Panc1 (cell line): ENCODE measurements at regions not wholly inside any gene's neighbourhood (a gene's known extent, or its start where the extent isn't known, plus 50 kb on each side); places are given as distances from the start of the nearest gene placed in this dataset.

Experiments
- ATAC-seq: fragments of 200-7000 bp; cut with Tn5 transposase; 2 replicates; pipeline ENCODE4 v1.9.1; 2020; ENCODE audit warnings: mild to moderate bottlenecking, moderate library complexity
- BruUV-seq: library from RNA; stranded (reverse); fragments of 400-500 nt; replicated peaks from 2 replicates; lab custom pipeline; 2021; lab: Mats Ljungman, UMichigan
- CTCF ChIA-PET: fragments of 300-600 bp; sonication (Branson Sonifier 250); formaldehyde crosslinking; loops from one replicate; lab custom pipeline; 2022; ENCODE audit warnings: antibody characterized with exemption; lab: Charles Lee
- POLR2A ChIA-PET: fragments of 300-600 bp; sonication (Branson Sonifier 250); formaldehyde crosslinking; loops from one replicate; lab custom pipeline; 2022; ENCODE audit warnings: antibody characterized with exemption; lab: Charles Lee
- DNase-seq: peaks from one replicate; pipeline ENCODE4 v3.0.0-alpha.2; 2010; ENCODE audit warnings: low read depth, low spot score
- H3K27ac ChIP-seq: 2 replicates; pipeline ENCODE4 v1.5.1; 2011; ENCODE audit warnings: mild to moderate bottlenecking, low read length, inconsistent platforms
- H3K27me3 ChIP-seq: fragments of 200-500 bp; sonication (Bioruptor generic); 2 replicates; pipeline ENCODE4 v1.6.0; 2014; ENCODE audit warnings: low read length, inconsistent platforms; ENCODE audit not compliant: control insufficient read depth, insufficient read depth
- H3K36me3 ChIP-seq: fragments of 200-500 bp; sonication (Bioruptor generic); 2 replicates; pipeline ENCODE4 v1.5.1; 2014; ENCODE audit warnings: inconsistent platforms, mild to moderate bottlenecking, low read length, moderate library complexity; ENCODE audit not compliant: control insufficient read depth, insufficient read depth
- H3K4me1 ChIP-seq: 2 replicates; pipeline ENCODE4 v1.5.1; 2011; ENCODE audit warnings: inconsistent platforms, mild to moderate bottlenecking, low read length, moderate library complexity; ENCODE audit not compliant: control insufficient read depth, insufficient read depth
- H3K4me3 ChIP-seq, 2 experiments: 2 replicates each; pipeline ENCODE4 v1.5.1; 2011 to 2012; ENCODE audit warnings: low read depth in 2 of 2, low read length in 2 of 2, mild to moderate bottlenecking in 2 of 2, inconsistent platforms in 1 of 2, moderate library complexity in 1 of 2
- H3K9me3 ChIP-seq: fragments of 200-500 bp; sonication (Bioruptor generic); 2 replicates; pipeline ENCODE4 v1.5.1; 2014; ENCODE audit warnings: low read depth, mild to moderate bottlenecking, inconsistent platforms, low read length, moderate library complexity; ENCODE audit not compliant: control insufficient read depth, insufficient read depth
- POLR2AphosphoS5 ChIP-seq: IDR thresholded peaks from 2 replicates; pipeline ENCODE4 v1.6.1; 2012; ENCODE audit warnings: mild to moderate bottlenecking, low read depth, low read length, moderate library complexity
- REST ChIP-seq, 2 experiments: IDR thresholded peaks; 2 replicates each; pipeline ENCODE4 v1.6.1; 2011 to 2012; ENCODE audit warnings: low read depth in 2 of 2, control low read depth in 1 of 2, low read length in 1 of 2, mild to moderate bottlenecking in 1 of 2, moderate library complexity in 1 of 2; ENCODE audit not compliant: insufficient read depth in 1 of 2
- SIN3A ChIP-seq: IDR thresholded peaks from 2 replicates; pipeline ENCODE4 v1.6.1; 2012; ENCODE audit warnings: low read depth, mild to moderate bottlenecking, low read length, moderate library complexity, borderline replicate concordance; ENCODE audit not compliant: insufficient read depth
- TCF7L2 ChIP-seq: IDR thresholded peaks from 2 replicates; pipeline ENCODE4 v1.6.1; 2011; ENCODE audit warnings: mild to moderate bottlenecking, low read depth, low read length, inconsistent platforms
- in situ Hi-C: cut with HindIII; loops from 2 replicates; pipeline ENCODE4 v1.10.0; 2016; ENCODE audit warnings: low sequenced_read_pairs, low pct_unique_long_range_greater_than_20kb
- intact Hi-C: fragments of 100-400 bp; cut with micrococcal nuclease; formaldehyde crosslinking; loops from one replicate; pipeline ENCODE4 v1.10.0; 2022; ENCODE audit not compliant: unreplicated experiment
- TF ChIP-seq, protein P1 (sequence below): fragments of 450-650 bp; IDR thresholded peaks from 2 replicates; pipeline ENCODE4 v1.5.1; 2017; ENCODE audit warnings: mild to moderate bottlenecking

DNA sequence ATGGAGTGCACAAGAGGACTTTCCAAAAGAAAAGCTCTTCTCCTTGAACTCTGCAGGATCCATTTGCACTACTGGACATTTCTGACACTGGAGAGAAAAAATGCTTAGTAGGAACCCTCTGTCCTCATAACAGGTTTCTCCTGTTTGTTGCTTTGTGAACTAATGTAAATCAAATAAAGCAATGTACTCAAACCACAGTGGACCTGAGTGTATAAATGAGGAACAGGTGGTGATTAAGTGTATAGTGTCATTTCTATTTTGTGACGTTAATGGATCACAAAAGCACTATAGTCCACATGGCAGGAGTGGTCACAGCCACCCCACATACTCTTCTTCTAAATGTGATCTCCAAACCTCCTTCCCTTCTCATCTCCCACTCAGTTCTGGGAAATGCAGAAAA, 268.4 kb upstream of the DUSP10 start:
- intact Hi-C loops = no loop called here
- H3K36me3 ChIP-seq = no peaks in the 10 kb centered on the region
- H3K27me3 ChIP-seq = no peaks in the 10 kb centered on the region
- no peaks in the 10 kb centered on the region for H3K4me1 ChIP-seq
- H3K9me3 ChIP-seq = no peaks in the 10 kb centered on the region
- no peak overlapping the region for H3K27ac ChIP-seq
- DNase-seq (no peak), ATAC-seq (no peak)
- BruUV-seq = no TSS peak
- in situ Hi-C loops = no loop called here
- ChIA-PET POLR2A (no interaction called here), CTCF (interaction anchor here (0.7 kb wide), 1 partner anchor 543 kb away, joined by 4 read pairs; no protein-coding TSS in a partner anchor)
- TF ChIP-seq TCF7L2 (no peak), POLR2AphosphoS5 (no peak)
- no peak overlapping the region for H3K4me3 ChIP-seq

DNA sequence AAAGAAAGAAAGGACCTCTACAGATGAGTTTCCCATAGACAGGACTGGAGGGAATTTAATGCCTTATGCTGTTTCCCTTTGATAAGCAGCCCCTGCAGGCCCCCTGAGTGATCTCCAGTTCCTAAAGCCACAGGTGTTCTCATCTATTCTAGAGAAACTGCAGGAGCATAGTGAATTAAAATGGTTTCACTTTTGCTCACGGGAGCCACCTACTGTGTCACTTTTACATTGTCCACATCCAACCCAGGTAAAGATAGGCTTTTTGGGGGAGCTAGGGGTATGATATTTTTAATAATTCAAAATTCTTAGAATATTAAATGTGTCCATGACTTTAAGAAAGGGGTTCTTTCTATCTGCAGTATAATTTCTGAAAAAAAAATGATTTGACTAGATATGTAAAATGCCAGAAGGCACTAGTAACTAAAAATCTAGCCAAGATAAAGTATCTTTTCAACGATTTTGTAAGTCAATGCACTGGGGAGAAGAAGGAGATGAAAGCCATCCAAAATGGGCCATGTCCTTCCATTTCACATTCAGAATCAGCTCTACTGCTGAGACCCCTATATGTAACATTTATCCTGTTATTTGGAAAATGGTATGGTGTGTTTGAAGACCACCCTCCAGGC, 267.3 kb upstream of the DUSP10 start:
- H3K27me3 ChIP-seq = no peaks in the 10 kb centered on the region
- ATAC-seq (peak; percentile 89), DNase-seq (peak; percentile 43)
- no peaks in the 10 kb centered on the region for H3K9me3 ChIP-seq
- H3K4me3 ChIP-seq = peak overlapping the region; percentile 8 to 51
- intact Hi-C loops (no loop called here), in situ Hi-C loops (no loop called here)
- ChIA-PET CTCF (interaction anchor here (0.6 to 0.7 kb wide), 2 partner anchors 25 to 130 kb away, joined by 3 to 4 read pairs; no protein-coding TSS in a partner anchor), POLR2A (no interaction called here)
- no peak overlapping the region for H3K27ac ChIP-seq
- TF ChIP-seq, protein P1, sequence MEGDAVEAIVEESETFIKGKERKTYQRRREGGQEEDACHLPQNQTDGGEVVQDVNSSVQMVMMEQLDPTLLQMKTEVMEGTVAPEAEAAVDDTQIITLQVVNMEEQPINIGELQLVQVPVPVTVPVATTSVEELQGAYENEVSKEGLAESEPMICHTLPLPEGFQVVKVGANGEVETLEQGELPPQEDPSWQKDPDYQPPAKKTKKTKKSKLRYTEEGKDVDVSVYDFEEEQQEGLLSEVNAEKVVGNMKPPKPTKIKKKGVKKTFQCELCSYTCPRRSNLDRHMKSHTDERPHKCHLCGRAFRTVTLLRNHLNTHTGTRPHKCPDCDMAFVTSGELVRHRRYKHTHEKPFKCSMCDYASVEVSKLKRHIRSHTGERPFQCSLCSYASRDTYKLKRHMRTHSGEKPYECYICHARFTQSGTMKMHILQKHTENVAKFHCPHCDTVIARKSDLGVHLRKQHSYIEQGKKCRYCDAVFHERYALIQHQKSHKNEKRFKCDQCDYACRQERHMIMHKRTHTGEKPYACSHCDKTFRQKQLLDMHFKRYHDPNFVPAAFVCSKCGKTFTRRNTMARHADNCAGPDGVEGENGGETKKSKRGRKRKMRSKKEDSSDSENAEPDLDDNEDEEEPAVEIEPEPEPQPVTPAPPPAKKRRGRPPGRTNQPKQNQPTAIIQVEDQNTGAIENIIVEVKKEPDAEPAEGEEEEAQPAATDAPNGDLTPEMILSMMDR = peak; percentile 80
- TF ChIP-seq REST (IDR thresholded peaks at IDR 0.05; ENCODE audit: insufficient read depth in 1 of 2, low read depth in 2 of 2, low read length in 1 of 2) = no peak
- H3K4me1 ChIP-seq = no peaks in the 10 kb centered on the region
- no TSS peak for BruUV-seq
- no peaks in the 10 kb centered on the region for H3K36me3 ChIP-seq

DNA sequence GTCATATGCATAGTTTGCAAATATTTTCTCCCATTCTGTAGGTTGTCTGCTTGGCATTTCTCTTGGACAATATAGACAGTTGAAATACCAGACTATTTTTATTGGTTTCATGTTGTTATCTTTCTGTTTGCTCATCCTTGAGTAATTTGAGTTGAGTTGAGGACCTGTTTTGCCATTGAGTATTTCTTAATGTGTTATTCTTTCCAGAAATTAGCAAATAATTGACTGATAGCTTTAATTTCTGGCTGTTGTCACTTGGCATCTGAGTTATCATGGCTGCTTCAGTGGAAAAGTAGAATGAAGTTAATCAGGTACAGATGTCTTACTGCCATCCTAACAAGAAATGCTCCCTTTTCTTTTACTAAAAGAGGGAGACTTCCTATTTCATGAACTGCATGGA, 264.8 kb upstream of the DUSP10 start:
- intact Hi-C loops = no loop called here
- DNase-seq (no peak), ATAC-seq (no peak)
- BruUV-seq = no TSS peak
- Histone ChIP-seq H3K9me3 (no peaks in the 10 kb centered on the region), H3K36me3 (no peaks in the 10 kb centered on the region), H3K4me1 (no peaks in the 10 kb centered on the region), H3K27me3 (no peaks in the 10 kb centered on the region), H3K27ac (no peak overlapping the region), H3K4me3 (no peak overlapping the region)
- POLR2A ChIA-PET = no interaction called here
- no peak for TF ChIP-seq SIN3A
- no peak for TF ChIP-seq REST (IDR thresholded peaks at IDR 0.05; ENCODE audit: insufficient read depth in 1 of 2, low read depth in 2 of 2, low read length in 1 of 2)
- in situ Hi-C loops = no loop called here
- CTCF ChIA-PET = no interaction called here
